Kidney epithelial cell (primary cell): ENCODE measurements at regions not wholly inside any gene's neighbourhood (a gene's known extent, or its start where the extent isn't known, plus 50 kb on each side); places are given as distances from the start of the nearest gene placed in this dataset.

Experiments used
- DNase-seq: peaks from one replicate; pipeline ENCODE4 v3.0.0-alpha.2; 2010; ENCODE audit warnings: low read depth
- H3K27me3 ChIP-seq: 2 replicates; pipeline ENCODE4 v1.6.0; 2011; ENCODE audit warnings: low read length; ENCODE audit not compliant: control insufficient read depth, insufficient read depth
- H3K36me3 ChIP-seq: 2 replicates; pipeline ENCODE4 v1.5.1; 2011; ENCODE audit warnings: low read length; ENCODE audit not compliant: control insufficient read depth, insufficient read depth
- H3K4me3 ChIP-seq: 2 replicates; pipeline ENCODE4 v1.5.1; 2011; ENCODE audit warnings: low read depth, mild to moderate bottlenecking, control low read depth, low read length
- TF ChIP-seq, protein P1 (sequence below): IDR thresholded peaks from 2 replicates; pipeline ENCODE4 v1.5.1; 2011; ENCODE audit warnings: mild to moderate bottlenecking, moderate library complexity, low read length, control low read depth, inconsistent platforms; ENCODE audit not compliant: insufficient read depth, poor library complexity, severe bottlenecking

DNA sequence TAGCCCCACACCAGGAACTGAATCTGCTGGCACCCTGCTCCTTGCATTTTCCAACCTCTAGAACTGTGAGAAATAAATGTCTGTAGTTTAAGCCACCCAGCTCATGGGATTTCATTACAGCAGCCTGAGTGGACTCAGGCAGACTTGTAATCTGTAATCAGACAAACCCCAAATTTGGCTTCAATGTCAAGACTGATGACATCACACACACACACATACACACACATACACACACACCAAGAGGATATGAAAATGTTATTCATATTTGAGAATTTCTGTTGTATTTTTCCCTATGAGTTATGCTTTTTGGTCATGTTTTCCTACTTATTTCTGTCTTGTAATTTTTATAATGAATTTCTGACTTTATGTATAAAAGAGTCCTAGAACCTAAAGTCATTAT, 83.8 kb upstream of the GLI2 start:
- H3K27me3 ChIP-seq = peaks cover 12% of the 10 kb centered on the region
- no peak for DNase-seq
- no peak overlapping the region for H3K4me3 ChIP-seq
- TF ChIP-seq, protein P1, sequence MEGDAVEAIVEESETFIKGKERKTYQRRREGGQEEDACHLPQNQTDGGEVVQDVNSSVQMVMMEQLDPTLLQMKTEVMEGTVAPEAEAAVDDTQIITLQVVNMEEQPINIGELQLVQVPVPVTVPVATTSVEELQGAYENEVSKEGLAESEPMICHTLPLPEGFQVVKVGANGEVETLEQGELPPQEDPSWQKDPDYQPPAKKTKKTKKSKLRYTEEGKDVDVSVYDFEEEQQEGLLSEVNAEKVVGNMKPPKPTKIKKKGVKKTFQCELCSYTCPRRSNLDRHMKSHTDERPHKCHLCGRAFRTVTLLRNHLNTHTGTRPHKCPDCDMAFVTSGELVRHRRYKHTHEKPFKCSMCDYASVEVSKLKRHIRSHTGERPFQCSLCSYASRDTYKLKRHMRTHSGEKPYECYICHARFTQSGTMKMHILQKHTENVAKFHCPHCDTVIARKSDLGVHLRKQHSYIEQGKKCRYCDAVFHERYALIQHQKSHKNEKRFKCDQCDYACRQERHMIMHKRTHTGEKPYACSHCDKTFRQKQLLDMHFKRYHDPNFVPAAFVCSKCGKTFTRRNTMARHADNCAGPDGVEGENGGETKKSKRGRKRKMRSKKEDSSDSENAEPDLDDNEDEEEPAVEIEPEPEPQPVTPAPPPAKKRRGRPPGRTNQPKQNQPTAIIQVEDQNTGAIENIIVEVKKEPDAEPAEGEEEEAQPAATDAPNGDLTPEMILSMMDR = no peak
- no peaks in the 10 kb centered on the region for H3K36me3 ChIP-seq

GRCh38 chr2:120653046-120653445, 82.6 kb upstream of the GLI2 start:
- DNase-seq = no peak
- Histone ChIP-seq H3K27me3 (peaks cover 12% of the 10 kb centered on the region), H3K4me3 (no peak overlapping the region), H3K36me3 (no peaks in the 10 kb centered on the region)
- TF ChIP-seq, protein P1 = no peak

- H3K36me3 ChIP-seq = no peaks in the 10 kb centered on the region
- no peak overlapping the region for H3K4me3 ChIP-seq
- DNase-seq = no peak
- peaks cover 16% of the 10 kb centered on the region for H3K27me3 ChIP-seq
- TF ChIP-seq, protein P1 = no peak
Measured at GRCh38 chr2:120653871-120654270, 81.8 kb upstream of the GLI2 start.

GRCh38 chr2:120654381-120655134, 81.1 kb upstream of the GLI2 start:
- peaks cover 16% of the 10 kb centered on the region for H3K27me3 ChIP-seq
- H3K4me3 ChIP-seq = no peak overlapping the region
- H3K36me3 ChIP-seq = no peaks in the 10 kb centered on the region
- no peak for DNase-seq
- TF ChIP-seq, protein P1 = no peak

DNA sequence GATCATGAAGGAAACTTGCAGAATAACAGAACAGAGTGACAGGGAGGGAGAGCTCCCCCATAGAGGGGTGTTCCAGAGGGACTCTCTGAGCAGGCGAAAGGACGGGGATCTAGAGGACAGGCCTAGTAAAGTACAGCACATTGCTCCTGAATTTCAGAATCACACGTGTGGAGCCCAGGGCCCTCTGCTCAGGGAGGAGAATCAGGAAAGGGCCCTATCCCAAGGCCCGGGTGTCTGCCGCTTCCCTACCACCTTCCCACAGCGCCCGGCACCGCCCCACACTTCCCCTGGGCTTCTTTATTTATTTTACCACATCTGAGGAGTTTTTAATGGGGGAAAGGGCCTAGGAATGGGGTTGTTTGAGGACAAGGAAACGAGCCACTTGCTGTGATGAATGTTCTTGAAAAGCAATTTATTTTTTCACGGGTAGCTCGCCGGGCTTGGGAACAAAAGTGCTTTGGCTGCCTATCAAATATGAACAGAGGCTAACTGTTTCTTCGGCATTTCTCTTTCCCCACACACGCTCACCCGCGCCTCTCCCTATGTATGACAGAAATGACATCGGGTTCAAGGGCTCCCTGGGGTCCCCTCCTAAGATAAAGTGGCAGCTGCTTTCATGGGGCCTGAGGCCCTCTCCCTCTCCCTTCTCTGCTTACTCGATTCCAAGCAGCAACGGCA, 79.3 kb upstream of the GLI2 start:
- Histone ChIP-seq H3K4me3 (no peak overlapping the region), H3K36me3 (no peaks in the 10 kb centered on the region), H3K27me3 (peaks cover 27% of the 10 kb centered on the region)
- TF ChIP-seq, protein P1 = no peak
- no peak for DNase-seq
